SU-DHL-6 (cell line): ENCODE measurements at regions not wholly inside any gene's neighbourhood (a gene's known extent, or its start where the extent isn't known, plus 50 kb on each side); places are given as distances from the start of the nearest gene placed in this dataset.

Experiments
- H2AFZ ChIP-seq: fragments of 200-600 bp; sonication (generic); 2 replicates; pipeline ENCODE4 v1.6.1; 2014; ENCODE audit warnings: low read depth, mild to moderate bottlenecking, moderate library complexity, mixed read lengths, antibody characterized with exemption, low read length; ENCODE audit not compliant: severe bottlenecking
- H3F3A ChIP-seq: fragments of 200-600 bp; shearing (Covaris generic); 2 replicates; pipeline ENCODE4 v1.6.0; 2016; ENCODE audit warnings: antibody characterized with exemption, mild to moderate bottlenecking; ENCODE audit not compliant: insufficient read depth
- H3K27ac ChIP-seq: fragments of 200-600 bp; sonication (generic); 2 replicates; pipeline ENCODE4 v1.5.1; 2016; ENCODE audit warnings: low read depth, mild to moderate bottlenecking, low read length, moderate library complexity, mixed read lengths
- H3K27me3 ChIP-seq: fragments of 200-600 bp; sonication (generic), shearing (Covaris generic); 2 replicates; pipeline ENCODE4 v1.6.0; 2014; ENCODE audit warnings: mild to moderate bottlenecking, low read length
- H3K36me3 ChIP-seq: fragments of 200-600 bp; sonication (generic); 2 replicates; pipeline ENCODE4 v1.6.1; 2014; ENCODE audit warnings: mild to moderate bottlenecking, low read length, mixed read lengths
- H3K4me2 ChIP-seq: fragments of 300-600, 200-600 bp; shearing (Covaris generic), sonication (generic); 2 replicates; pipeline ENCODE4 v1.6.0; 2014; ENCODE audit warnings: low read length, low read depth, mild to moderate bottlenecking; ENCODE audit not compliant: poor library complexity, severe bottlenecking
- H3K4me3 ChIP-seq: fragments of 200-600 bp; sonication (generic); 2 replicates; pipeline ENCODE4 v1.5.1; 2014; ENCODE audit warnings: antibody characterized with exemption, low read length, mild to moderate bottlenecking, mixed read lengths; ENCODE audit not compliant: insufficient read depth, poor library complexity, severe bottlenecking
- H3K79me2 ChIP-seq: fragments of 200-600 bp; sonication (generic); 2 replicates; pipeline ENCODE4 v1.6.1; 2014; ENCODE audit warnings: mild to moderate bottlenecking, low read length, moderate library complexity; ENCODE audit not compliant: insufficient read depth
- H3K9ac ChIP-seq: fragments of 200-600 bp; sonication (generic); 2 replicates; pipeline ENCODE4 v1.7.0; 2014; ENCODE audit warnings: mild to moderate bottlenecking, low read length
- H3K9me2 ChIP-seq: fragments of 200-600 bp; sonication (generic); replicated peaks from 2 replicates; pipeline ENCODE4 v1.6.1; 2014; ENCODE audit warnings: low read length; ENCODE audit not compliant: insufficient read depth
- H3K9me3 ChIP-seq: fragments of 200-600 bp; sonication (generic); 2 replicates; pipeline ENCODE4 v1.6.1; 2014; ENCODE audit warnings: low read length, mixed read lengths; ENCODE audit not compliant: insufficient read depth
- H4K20me1 ChIP-seq: fragments of 200-600 bp; sonication (generic); 2 replicates; pipeline ENCODE4 v1.6.1; 2014; ENCODE audit warnings: low read depth, mild to moderate bottlenecking, antibody characterized with exemption, low read length, moderate library complexity, mixed read lengths
- CTCF ChIP-seq: fragments of 200-600 bp; sonication (generic); IDR thresholded peaks from one replicate; pipeline ENCODE4 v1.5.1; 2017; ENCODE audit warnings: antibody characterized with exemption, mild to moderate bottlenecking, low read length, moderate library complexity; ENCODE audit not compliant: insufficient read depth, poor library complexity, severe bottlenecking
- EZH2phosphoT487 ChIP-seq: fragments of 200-600 bp; sonication (generic), shearing (Covaris generic); conservative IDR thresholded peaks from 2 replicates; pipeline ENCODE4 v1.6.1; 2018; ENCODE audit warnings: mild to moderate bottlenecking, antibody characterized with exemption, low read length, moderate library complexity, mixed read lengths

- no peaks in the 10 kb centered on the region for H3K36me3 ChIP-seq
- H3K4me2 ChIP-seq = no peak overlapping the region
- H4K20me1 ChIP-seq = no peaks in the 10 kb centered on the region
- H2AFZ ChIP-seq = no peak overlapping the region
- no peaks in the 10 kb centered on the region for H3K9me3 ChIP-seq
- TF ChIP-seq CTCF (no peak), EZH2phosphoT487 (no peak)
- no peaks in the 10 kb centered on the region for H3K79me2 ChIP-seq
- no peaks in the 10 kb centered on the region for H3K9me2 ChIP-seq
- H3K9ac ChIP-seq = no peak overlapping the region
- H3F3A ChIP-seq = no peaks in the 10 kb centered on the region
- no peak overlapping the region for H3K4me3 ChIP-seq
- no peak overlapping the region for H3K27ac ChIP-seq
- no peaks in the 10 kb centered on the region for H3K27me3 ChIP-seq
These were observed 332.8 kb downstream of the SMOC2 start for GRCh38 chr6:168773788-168774187.

- Histone ChIP-seq H4K20me1 (no peaks in the 10 kb centered on the region), H3F3A (no peaks in the 10 kb centered on the region), H2AFZ (no peak overlapping the region), H3K9me3 (no peaks in the 10 kb centered on the region), H3K27ac (no peak overlapping the region), H3K4me3 (no peak overlapping the region), H3K4me2 (no peak overlapping the region), H3K36me3 (no peaks in the 10 kb centered on the region), H3K9me2 (no peaks in the 10 kb centered on the region), H3K27me3 (no peaks in the 10 kb centered on the region), H3K79me2 (no peaks in the 10 kb centered on the region), H3K9ac (no peak overlapping the region)
- TF ChIP-seq CTCF (no peak), EZH2phosphoT487 (no peak)
These were observed 324.8 kb downstream of the SMOC2 start for GRCh38 chr6:168765752-168766151.

GRCh38 chr6:168756009-168756634 lies 315.1 kb downstream of the SMOC2 start:
- Histone ChIP-seq H3K9ac (no peak overlapping the region), H3K4me2 (no peak overlapping the region), H3K27me3 (no peaks in the 10 kb centered on the region), H4K20me1 (no peaks in the 10 kb centered on the region), H2AFZ (no peak overlapping the region), H3K36me3 (no peaks in the 10 kb centered on the region), H3K9me2 (no peaks in the 10 kb centered on the region), H3K9me3 (no peaks in the 10 kb centered on the region), H3K79me2 (no peaks in the 10 kb centered on the region), H3K4me3 (no peak overlapping the region), H3F3A (no peaks in the 10 kb centered on the region), H3K27ac (no peak overlapping the region)
- TF ChIP-seq EZH2phosphoT487 (no peak), CTCF (no peak)
